Activated naive CD8-positive, alpha-beta T cell treated with anti-CD3 and anti-CD28 coated beads for 36 hours (primary cell): ENCODE measurements at regions not wholly inside any gene's neighbourhood (a gene's known extent, or its start where the extent isn't known, plus 50 kb on each side); places are given as distances from the start of the nearest gene placed in this dataset.
"Not testable (repeated sequence)": the region's sequence is repeated elsewhere in the genome, so short reads cannot be mapped to it uniquely, and the experiment has no call there.

Experiments used
- DNase-seq: peaks from one replicate; pipeline ENCODE4 v3.0.0; 2021
- H3K27ac Mint-ChIP-seq: one replicate; pipeline ENCODE4 v1.8.0; 2022; ENCODE audit warnings: mild to moderate bottlenecking, moderate library complexity, mixed read lengths
- H3K27me3 Mint-ChIP-seq: one replicate; pipeline ENCODE4 v1.8.0; 2022; ENCODE audit warnings: mild to moderate bottlenecking, mixed read lengths
- H3K36me3 Mint-ChIP-seq: one replicate; pipeline ENCODE4 v1.8.0; 2021; ENCODE audit warnings: mild to moderate bottlenecking, mixed read lengths
- H3K4me1 Mint-ChIP-seq: one replicate; pipeline ENCODE4 v1.8.0; 2021; ENCODE audit warnings: mixed read lengths
- H3K4me3 Mint-ChIP-seq: one replicate; pipeline ENCODE4 v1.8.0; 2022; ENCODE audit warnings: mild to moderate bottlenecking, moderate library complexity, mixed read lengths
- H3K9me3 Mint-ChIP-seq: one replicate; pipeline ENCODE4 v1.8.0; 2022; ENCODE audit warnings: mixed read lengths

DNA sequence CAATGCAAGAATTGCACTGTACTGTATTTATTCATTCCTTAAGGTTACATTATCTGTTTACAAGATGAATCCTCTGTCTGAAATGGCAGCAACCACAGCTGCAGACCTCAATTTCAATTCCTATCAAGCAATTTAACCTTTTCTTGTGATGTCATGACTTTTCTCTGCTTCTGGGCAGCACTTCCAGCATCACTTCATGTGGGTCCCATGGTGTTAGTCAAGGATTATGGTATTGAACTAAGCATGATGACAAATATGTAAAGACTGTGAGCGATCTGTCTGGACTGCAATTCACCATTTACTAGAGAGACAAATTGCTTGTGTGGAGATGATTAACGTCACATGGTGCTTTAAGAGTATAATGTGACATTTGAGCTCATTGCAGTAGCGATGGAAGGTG is 90.5 kb upstream of the CCN2 start:
- Mint-ChIP-seq H3K36me3 (no peaks in the 10 kb centered on the region), H3K4me3 (no peak overlapping the region), H3K9me3 (no peaks in the 10 kb centered on the region), H3K27ac (no peak overlapping the region), H3K4me1 (no peaks in the 10 kb centered on the region), H3K27me3 (peaks cover 6% of the 10 kb centered on the region)
- DNase-seq: no peak

DNA sequence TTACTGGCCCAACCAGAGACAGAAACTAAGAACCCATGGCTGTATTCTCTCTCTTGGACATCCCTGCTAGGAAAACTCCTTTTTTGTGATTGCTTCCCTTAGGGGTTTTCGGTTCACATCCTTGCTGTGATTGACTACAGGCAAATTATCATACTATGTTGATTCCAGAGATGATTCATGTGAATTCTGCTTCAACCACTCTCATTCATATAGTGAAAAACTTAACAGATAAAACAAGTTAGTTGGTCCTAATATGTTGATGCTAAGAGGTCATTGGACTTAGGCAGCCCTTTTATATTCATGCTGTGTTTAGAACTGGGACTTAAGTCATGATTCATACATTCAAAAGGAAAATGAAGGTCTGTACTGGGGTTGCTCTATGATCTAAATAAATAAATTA is 76.9 kb upstream of the CCN2 start:
- peaks cover 4% of the 10 kb centered on the region for H3K27me3 Mint-ChIP-seq
- H3K27ac Mint-ChIP-seq: no peak overlapping the region
- H3K36me3 Mint-ChIP-seq: no peaks in the 10 kb centered on the region
- H3K4me1 Mint-ChIP-seq: no peaks in the 10 kb centered on the region
- H3K4me3 Mint-ChIP-seq: no peak overlapping the region
- DNase-seq: no peak
- H3K9me3 Mint-ChIP-seq: peaks cover 2% of the 10 kb centered on the region

DNA sequence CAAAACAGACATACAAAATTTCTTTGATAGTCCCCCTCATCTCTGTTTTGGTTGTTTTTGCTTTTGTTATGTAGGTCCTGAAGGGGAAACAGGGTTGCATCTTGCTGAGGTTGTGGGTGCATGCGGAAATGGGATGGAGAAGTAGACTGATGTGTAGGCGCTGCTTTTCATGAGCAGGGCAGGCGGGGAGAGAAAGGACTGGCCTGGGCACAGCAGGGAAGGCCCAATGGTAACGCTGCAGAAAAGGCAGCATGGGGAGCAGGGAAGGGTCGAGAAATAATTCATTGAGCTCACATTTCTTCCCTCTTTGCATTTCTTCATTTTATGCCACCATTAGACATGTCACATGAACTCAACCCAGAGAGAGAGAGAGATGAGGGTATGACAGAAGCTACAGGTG is 74.3 kb upstream of the CCN2 start:
- Mint-ChIP-seq H3K4me3 (no peak overlapping the region), H3K27ac (no peak overlapping the region), H3K4me1 (no peaks in the 10 kb centered on the region), H3K27me3 (peaks cover 9% of the 10 kb centered on the region), H3K36me3 (no peaks in the 10 kb centered on the region), H3K9me3 (peaks cover 2% of the 10 kb centered on the region)
- DNase-seq: no peak

DNA sequence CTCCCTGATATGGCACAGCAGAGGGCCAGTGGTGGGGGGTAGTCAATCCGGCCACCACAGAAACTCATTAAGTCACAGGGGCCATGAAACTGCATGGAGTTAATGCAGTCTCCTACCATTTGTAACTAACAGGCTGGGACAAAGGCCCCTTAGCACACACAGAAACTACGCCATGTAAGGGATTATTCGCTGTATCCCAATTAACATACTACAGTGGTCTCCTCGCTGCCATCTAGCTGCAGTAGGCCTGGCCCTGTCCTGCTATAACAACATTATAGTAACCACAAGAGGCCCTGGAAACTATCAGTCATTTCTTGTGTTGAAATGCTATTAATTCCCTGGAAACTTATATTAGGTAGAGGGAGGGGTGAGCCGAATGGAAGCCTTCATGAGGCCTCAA is 72.3 kb upstream of the CCN2 start:
- H3K27me3 Mint-ChIP-seq: peaks cover 9% of the 10 kb centered on the region
- no peaks in the 10 kb centered on the region for H3K4me1 Mint-ChIP-seq
- DNase-seq: no peak
- H3K4me3 Mint-ChIP-seq: no peak overlapping the region
- H3K27ac Mint-ChIP-seq: no peak overlapping the region
- H3K9me3 Mint-ChIP-seq: peaks cover 2% of the 10 kb centered on the region
- H3K36me3 Mint-ChIP-seq: no peaks in the 10 kb centered on the region

DNA sequence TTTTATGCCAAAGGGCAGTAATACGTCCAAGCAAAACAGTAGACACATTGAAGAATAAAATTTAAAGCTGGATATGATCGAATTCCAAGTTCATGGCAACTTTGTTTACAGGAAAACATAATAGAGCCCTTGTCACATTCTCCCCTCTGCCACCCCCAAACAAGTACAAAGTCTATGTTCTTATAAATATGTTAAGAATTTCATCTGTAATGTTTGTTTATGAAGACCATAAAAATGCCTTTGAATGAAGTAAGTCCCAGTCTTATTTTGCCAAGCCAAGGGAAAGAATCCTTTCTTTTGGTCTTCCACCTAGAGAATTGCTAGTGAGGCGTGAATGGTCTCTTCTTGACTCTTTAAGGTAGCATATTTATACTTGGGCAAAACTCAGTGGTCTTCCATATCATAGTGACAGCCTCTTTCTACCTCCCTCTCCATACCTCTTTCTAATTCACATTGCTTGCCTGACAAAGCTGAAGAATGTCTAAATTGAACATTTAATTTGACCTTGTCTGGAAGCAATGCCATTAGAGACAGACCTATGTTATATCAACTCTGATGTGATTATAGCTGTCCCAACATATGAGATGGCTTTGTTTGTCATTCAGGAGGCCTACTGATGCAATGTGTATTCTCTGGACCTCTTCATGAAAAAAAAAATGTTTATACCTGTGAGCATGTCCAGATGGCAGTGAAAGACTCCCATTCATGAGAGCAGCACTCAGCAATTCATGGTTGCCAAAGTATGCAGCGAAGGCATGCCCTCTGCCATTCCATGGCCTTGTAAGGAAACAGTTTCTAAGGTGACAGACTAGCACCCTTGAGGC is 70.6 kb upstream of the CCN2 start:
- H3K4me3 Mint-ChIP-seq: no peak overlapping the region
- H3K4me1 Mint-ChIP-seq: no peaks in the 10 kb centered on the region
- H3K27me3 Mint-ChIP-seq: peaks cover 9% of the 10 kb centered on the region
- H3K9me3 Mint-ChIP-seq: peaks cover 2% of the 10 kb centered on the region
- DNase-seq: no peak
- H3K36me3 Mint-ChIP-seq: no peaks in the 10 kb centered on the region
- no peak overlapping the region for H3K27ac Mint-ChIP-seq

DNA sequence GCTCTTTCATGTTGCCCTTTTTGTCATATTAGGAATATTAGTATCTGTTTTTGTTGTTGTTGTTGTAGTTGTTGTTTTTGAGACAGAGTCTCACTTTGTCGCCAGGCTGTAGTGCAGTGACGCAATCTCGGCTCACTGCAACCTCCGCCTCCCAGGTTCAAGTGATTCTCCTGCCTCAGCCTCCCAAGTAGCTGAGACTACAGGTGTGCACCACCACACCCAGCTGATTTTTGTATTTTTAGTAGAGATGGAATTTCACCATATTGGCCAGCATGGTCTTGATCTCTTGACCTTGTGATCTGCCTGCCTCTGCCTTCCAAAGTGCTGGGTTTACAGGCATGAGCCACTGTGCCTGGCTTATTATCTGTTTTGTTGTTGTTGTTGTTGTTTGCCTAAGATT is 69.7 kb upstream of the CCN2 start:
- not testable (repeated sequence) for H3K27me3 Mint-ChIP-seq, H3K4me3 Mint-ChIP-seq

DNA sequence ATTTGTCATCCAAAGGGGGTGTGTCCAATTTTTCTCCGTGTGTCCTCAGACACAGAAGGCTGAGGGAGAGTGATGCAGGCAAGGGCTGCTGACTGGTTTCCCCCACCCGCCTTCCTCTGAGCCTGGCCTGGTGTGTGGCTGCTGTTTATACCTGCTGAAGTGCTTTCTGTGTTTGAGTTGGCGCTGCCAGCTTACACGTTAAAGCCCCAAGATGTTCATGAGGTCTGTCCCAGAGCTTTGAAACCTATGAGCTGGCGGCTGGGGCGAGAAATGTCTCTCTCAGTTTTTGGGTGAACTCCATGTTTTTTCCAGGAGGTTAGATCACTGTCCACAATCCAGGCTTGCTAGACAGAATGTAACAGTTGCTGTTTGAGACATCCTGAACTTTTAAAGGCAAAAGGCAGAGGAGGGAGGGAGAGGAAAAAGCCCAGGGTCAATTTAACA is 69.0 kb upstream of the CCN2 start:
- H3K27me3 Mint-ChIP-seq: peaks cover 6% of the 10 kb centered on the region
- no peak for DNase-seq
- no peaks in the 10 kb centered on the region for H3K36me3 Mint-ChIP-seq
- no peak overlapping the region for H3K4me3 Mint-ChIP-seq
- no peaks in the 10 kb centered on the region for H3K4me1 Mint-ChIP-seq
- peaks cover 2% of the 10 kb centered on the region for H3K9me3 Mint-ChIP-seq
- H3K27ac Mint-ChIP-seq: no peak overlapping the region

More for the DNA sequence above, 69.7 kb upstream of the CCN2 start:
- not testable (repeated sequence) for H3K9me3 Mint-ChIP-seq, DNase-seq, H3K27ac Mint-ChIP-seq, H3K4me1 Mint-ChIP-seq, H3K36me3 Mint-ChIP-seq

DNA sequence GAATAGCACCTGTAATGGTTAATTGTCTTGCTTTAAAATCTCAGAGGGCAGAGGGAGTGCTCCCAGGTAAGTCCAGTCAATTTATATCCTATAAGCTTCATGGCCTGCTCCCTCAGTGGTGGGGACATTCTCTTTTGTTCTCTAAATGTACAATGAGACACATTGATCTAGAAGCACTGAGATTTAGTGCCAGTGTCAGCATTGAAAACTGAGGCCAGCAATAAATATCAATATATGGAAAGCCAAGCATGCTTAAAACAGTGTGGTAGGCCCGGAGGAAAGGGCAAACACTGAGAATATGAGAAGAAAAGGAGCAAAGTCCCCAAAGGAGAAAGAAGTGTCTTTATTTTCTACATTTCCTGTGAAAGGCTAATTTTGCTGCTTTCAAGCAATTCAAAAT is 68.4 kb upstream of the CCN2 start:
- peaks cover 2% of the 10 kb centered on the region for H3K9me3 Mint-ChIP-seq

DNA sequence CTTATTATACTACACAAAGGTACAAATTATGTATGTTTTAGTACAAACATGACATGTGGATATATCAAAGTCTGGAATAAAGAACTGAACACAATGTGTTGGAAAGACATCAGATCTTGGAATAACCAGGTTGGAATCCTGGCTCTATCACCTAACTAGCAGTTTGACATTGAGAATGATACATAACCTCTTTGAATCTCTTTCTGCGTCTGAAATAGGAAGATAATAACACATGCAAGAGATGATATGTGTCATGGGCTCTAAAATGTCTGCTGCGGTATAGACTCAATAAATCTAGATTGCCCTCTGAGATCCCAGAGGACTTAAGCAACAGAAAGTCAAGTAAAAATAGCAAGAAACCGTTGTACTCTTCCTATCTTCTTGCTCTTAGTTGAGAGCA is 66.8 kb upstream of the CCN2 start:
- Mint-ChIP-seq H3K36me3 (no peaks in the 10 kb centered on the region), H3K27me3 (peaks cover 6% of the 10 kb centered on the region), H3K9me3 (no peaks in the 10 kb centered on the region), H3K4me1 (no peaks in the 10 kb centered on the region), H3K27ac (no peak overlapping the region), H3K4me3 (no peak overlapping the region)
- DNase-seq: no peak

More for the DNA sequence above, 68.4 kb upstream of the CCN2 start:
- peaks cover 6% of the 10 kb centered on the region for H3K27me3 Mint-ChIP-seq
- no peak overlapping the region for H3K27ac Mint-ChIP-seq
- no peak overlapping the region for H3K4me3 Mint-ChIP-seq
- no peaks in the 10 kb centered on the region for H3K4me1 Mint-ChIP-seq
- no peaks in the 10 kb centered on the region for H3K36me3 Mint-ChIP-seq
- DNase-seq: no peak

DNA sequence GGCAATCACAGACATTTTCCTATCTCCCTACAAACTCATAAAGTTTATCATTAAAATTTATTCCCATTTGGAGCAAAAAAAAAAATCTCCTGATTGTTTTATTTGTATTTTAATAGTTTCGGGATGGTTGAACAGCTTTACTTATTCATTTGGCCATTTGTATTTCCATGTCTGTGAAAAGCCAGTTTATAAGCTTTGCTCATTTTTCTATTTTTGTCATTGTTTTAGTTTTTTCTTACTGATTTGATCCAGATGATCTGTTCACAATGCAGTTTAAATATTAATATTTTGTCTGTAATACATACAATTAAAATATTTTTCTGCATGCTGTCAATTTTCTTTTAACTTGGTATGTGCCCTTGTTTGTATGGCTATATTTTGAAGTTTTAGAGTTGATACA is 65.2 kb upstream of the CCN2 start:
- H3K9me3 Mint-ChIP-seq: no peaks in the 10 kb centered on the region
- no peaks in the 10 kb centered on the region for H3K36me3 Mint-ChIP-seq
- H3K4me1 Mint-ChIP-seq: no peaks in the 10 kb centered on the region
- no peak overlapping the region for H3K27ac Mint-ChIP-seq
- H3K4me3 Mint-ChIP-seq: no peak overlapping the region
- DNase-seq: no peak
- H3K27me3 Mint-ChIP-seq: no peaks in the 10 kb centered on the region

DNA sequence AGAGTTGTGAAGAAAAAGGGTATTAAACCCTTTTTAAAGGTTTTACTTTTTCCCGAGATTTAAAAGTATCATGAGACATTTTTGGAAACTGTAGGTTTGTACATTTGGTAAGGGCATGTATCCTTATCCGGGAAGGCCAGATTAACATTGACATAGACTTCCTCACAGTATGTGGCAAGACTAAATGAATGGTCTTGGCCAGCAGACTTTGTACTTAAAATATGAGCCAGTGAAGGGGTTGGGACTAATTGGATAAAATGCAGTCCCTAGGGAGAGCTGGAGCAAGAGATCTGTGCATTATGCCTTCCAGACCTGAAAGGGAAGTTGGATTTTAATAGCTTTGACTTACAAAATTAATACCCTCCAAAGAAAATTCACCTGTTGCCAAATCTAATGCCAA is 60.4 kb upstream of the CCN2 start:
- no peaks in the 10 kb centered on the region for H3K4me1 Mint-ChIP-seq
- no peak overlapping the region for H3K4me3 Mint-ChIP-seq
- no peak overlapping the region for H3K27ac Mint-ChIP-seq
- no peaks in the 10 kb centered on the region for H3K9me3 Mint-ChIP-seq
- no peaks in the 10 kb centered on the region for H3K27me3 Mint-ChIP-seq
- DNase-seq: no peak
- H3K36me3 Mint-ChIP-seq: no peaks in the 10 kb centered on the region

DNA sequence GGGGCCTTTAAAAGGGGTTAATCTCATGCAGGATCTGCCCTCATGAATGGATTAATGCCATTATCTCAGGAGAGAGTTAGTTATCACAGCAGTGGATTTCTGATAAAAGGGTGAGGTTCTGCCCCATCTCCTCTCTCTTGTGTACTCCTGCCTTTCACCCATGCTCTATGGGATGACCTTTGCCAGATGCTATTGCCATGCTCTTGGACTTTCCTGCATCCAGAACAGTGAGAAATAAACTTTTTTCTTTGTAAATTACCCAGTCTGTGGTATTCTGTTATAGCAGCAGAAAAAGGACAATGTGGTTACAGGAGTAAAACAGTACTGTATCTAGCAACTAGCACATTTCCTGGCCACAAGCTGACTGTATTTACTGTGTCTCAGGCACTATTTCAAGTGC is 58.0 kb upstream of the CCN2 start:
- Mint-ChIP-seq H3K27me3 (no peaks in the 10 kb centered on the region), H3K4me3 (no peak overlapping the region), H3K4me1 (no peaks in the 10 kb centered on the region), H3K27ac (no peak overlapping the region), H3K36me3 (no peaks in the 10 kb centered on the region), H3K9me3 (peaks cover 1% of the 10 kb centered on the region)
- DNase-seq: no peak

DNA sequence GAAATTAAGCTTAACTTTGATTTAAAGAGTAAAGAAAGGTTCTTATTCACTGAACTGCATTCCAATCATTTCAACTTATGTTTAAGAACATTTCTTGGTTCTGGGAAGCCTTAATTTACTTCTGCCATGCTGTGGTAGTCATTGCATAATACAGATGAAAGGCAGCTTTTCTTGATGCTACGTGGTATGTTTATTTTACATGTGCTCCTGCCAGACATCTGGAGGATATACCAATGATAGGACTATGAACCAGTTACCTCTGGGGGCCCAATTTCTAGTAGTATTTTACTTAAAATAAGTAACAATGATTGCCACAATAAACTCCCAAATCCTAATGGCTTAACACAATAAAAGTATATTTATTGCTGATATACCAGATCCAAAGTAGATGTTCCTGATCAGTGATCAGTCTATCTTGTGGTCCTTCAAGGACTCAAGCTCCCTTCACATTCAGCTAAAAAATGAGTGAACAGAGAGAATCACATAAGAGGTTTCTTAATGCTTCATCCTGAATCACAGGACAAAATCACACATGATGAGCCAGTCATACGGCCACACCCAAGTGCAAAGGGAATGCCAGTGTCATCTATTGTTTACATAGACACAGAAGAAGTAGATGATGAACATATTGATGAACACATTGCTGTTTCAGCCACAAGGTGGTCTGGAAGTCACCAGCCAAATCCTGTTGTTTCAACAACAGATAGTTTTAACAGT is 56.5 kb upstream of the CCN2 start:
- Mint-ChIP-seq H3K4me3 (no peak overlapping the region), H3K9me3 (peaks cover 9% of the 10 kb centered on the region)

DNA sequence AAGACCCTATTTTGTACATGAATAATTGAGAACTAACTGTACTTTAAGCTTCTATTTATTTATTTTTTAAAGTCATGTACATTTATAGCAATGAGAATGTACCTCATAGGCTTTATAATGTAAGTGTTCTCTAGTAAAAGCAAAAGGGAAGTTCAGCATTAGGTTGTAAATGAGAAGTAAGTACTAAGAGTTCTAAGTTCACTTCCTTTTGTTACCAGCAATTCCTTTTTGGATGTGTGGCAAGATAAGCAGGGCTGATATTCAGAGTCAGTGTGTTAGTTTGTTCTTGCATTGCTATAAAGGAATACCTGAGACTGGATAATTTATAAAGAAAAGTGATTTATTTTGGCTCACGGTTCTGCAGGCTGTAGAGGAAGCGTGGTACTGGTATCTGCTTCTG is 54.0 kb upstream of the CCN2 start:
- no peaks in the 10 kb centered on the region for H3K27me3 Mint-ChIP-seq
- no peak for DNase-seq
- H3K4me1 Mint-ChIP-seq: no peaks in the 10 kb centered on the region
- no peak overlapping the region for H3K4me3 Mint-ChIP-seq
- no peak overlapping the region for H3K27ac Mint-ChIP-seq
- H3K36me3 Mint-ChIP-seq: no peaks in the 10 kb centered on the region
- H3K9me3 Mint-ChIP-seq: peaks cover 9% of the 10 kb centered on the region

More for the DNA sequence above, 56.5 kb upstream of the CCN2 start:
- Mint-ChIP-seq H3K27me3 (no peaks in the 10 kb centered on the region), H3K4me1 (no peaks in the 10 kb centered on the region), H3K27ac (no peak overlapping the region), H3K36me3 (no peaks in the 10 kb centered on the region)
- no peak for DNase-seq

DNA sequence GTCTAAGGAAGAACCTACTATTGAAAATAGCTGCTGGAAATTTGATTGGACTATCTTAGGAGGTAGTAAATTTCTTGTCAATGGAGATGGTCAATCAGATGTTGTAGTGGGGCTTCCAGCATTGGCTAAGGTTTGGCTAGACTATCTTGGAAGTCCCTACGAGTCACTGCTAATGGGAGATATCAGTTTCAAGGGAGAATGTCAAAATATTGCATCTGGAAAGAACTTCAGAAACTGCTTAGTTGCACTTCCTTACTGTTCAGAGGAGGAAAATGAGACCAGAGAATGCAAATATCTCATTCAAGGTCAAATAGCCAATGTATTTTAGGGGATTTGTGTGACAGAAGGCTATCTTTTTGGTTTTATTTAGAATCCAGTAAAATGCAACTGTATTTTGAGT is 53.5 kb upstream of the CCN2 start:
- H3K9me3 Mint-ChIP-seq: peaks cover 9% of the 10 kb centered on the region
- no peaks in the 10 kb centered on the region for H3K4me1 Mint-ChIP-seq
- no peaks in the 10 kb centered on the region for H3K36me3 Mint-ChIP-seq
- DNase-seq: no peak
- no peaks in the 10 kb centered on the region for H3K27me3 Mint-ChIP-seq
- H3K27ac Mint-ChIP-seq: no peak overlapping the region
- H3K4me3 Mint-ChIP-seq: no peak overlapping the region
